SU-DHL-6 (cell line): ENCODE measurements at regions not wholly inside any gene's neighbourhood (a gene's known extent, or its start where the extent isn't known, plus 50 kb on each side); places are given as distances from the start of the nearest gene placed in this dataset.

Experiments
- CTCF ChIP-seq: fragments of 200-600 bp; sonication (generic); IDR thresholded peaks from one replicate; pipeline ENCODE4 v1.5.1; 2017; ENCODE audit warnings: antibody characterized with exemption, mild to moderate bottlenecking, low read length, moderate library complexity; ENCODE audit not compliant: insufficient read depth, poor library complexity, severe bottlenecking
- EZH2phosphoT487 ChIP-seq: fragments of 200-600 bp; sonication (generic), shearing (Covaris generic); conservative IDR thresholded peaks from 2 replicates; pipeline ENCODE4 v1.6.1; 2018; ENCODE audit warnings: mild to moderate bottlenecking, antibody characterized with exemption, low read length, moderate library complexity, mixed read lengths

GRCh38 chr13:85728811-85729210 lies 70.4 kb downstream of the SLITRK6 start:
- no peak for TF ChIP-seq CTCF
- TF ChIP-seq EZH2phosphoT487: no peak
